HL-60 (cell line): ENCODE measurements at regions not wholly inside any gene's neighbourhood (a gene's known extent, or its start where the extent isn't known, plus 50 kb on each side); places are given as distances from the start of the nearest gene placed in this dataset.

ENCODE experiments used
- DNase-seq, 2 experiments: peaks; one replicate each; pipeline ENCODE4 v3.0.0-alpha.2; 2010 to 2020; ENCODE audit warnings: low read depth in 1 of 2, low spot score in 1 of 2
- H3K27ac ChIP-seq: fragments of 250-450 bp; sonication (Bioruptor Pico); replicated peaks from 2 replicates; pipeline ENCODE4 v1.5.1; 2020; ENCODE audit warnings: mild to moderate bottlenecking, moderate library complexity
- H3K27me3 ChIP-seq: fragments of 250-450 bp; sonication (Bioruptor Pico); 2 replicates; pipeline ENCODE4 v1.5.1; 2021; ENCODE audit warnings: mild to moderate bottlenecking, moderate library complexity; ENCODE audit not compliant: insufficient read depth, poor library complexity, severe bottlenecking
- H3K4me3 ChIP-seq: replicated peaks from 2 replicates; pipeline ENCODE4 v1.5.1; 2011; ENCODE audit warnings: mild to moderate bottlenecking, control low read depth, low read length; ENCODE audit not compliant: insufficient read depth
- CTCF ChIP-seq: IDR thresholded peaks from one replicate; pipeline ENCODE4 v1.5.1; 2011; ENCODE audit warnings: low read length, control low read depth, inconsistent platforms; ENCODE audit not compliant: insufficient read depth
- GABPA ChIP-seq: IDR thresholded peaks from 2 replicates; pipeline ENCODE4 v1.6.1; 2012; ENCODE audit warnings: low read depth
- POLR2AphosphoS5 ChIP-seq: IDR thresholded peaks from 2 replicates; pipeline ENCODE4 v1.6.1; 2012; ENCODE audit warnings: low read depth
- SPI1 ChIP-seq: IDR thresholded peaks from 2 replicates; pipeline ENCODE4 v1.6.1; 2012; ENCODE audit warnings: low read depth, mild to moderate bottlenecking, borderline replicate concordance
- TF ChIP-seq, protein P1 (sequence below): IDR thresholded peaks from 2 replicates; pipeline ENCODE4 v1.6.1; 2012; ENCODE audit warnings: low read depth; ENCODE audit not compliant: insufficient replicate concordance

DNA sequence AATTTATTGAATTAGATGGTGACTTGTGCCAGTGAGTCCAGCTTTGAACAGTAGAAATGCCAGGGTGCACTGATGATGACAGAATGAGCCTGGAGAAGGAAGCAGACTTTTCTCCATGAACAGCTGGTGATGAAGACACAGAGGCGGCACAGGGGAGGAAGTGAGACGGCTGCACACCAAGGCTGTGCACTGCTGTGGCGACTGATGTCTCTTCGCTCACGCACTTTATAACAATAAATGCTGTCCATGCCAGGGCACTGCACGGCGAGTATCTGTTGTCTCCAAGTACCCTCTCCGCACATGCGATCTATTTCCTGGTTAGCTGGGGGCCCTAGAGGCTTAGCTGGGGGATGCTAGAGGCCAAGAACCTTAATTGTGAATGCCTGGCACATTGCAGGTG lies 175.2 kb downstream of the TMEM200C start:
- peaks cover 7% of the 10 kb centered on the region for H3K27me3 ChIP-seq
- H3K27ac ChIP-seq: no peak overlapping the region
- TF ChIP-seq GABPA: no peak
- TF ChIP-seq SPI1: peak; percentile 6; the same call in 1 of the 2 replicates
- TF ChIP-seq CTCF: no peak
- TF ChIP-seq POLR2AphosphoS5: no peak
- TF ChIP-seq, protein P1, sequence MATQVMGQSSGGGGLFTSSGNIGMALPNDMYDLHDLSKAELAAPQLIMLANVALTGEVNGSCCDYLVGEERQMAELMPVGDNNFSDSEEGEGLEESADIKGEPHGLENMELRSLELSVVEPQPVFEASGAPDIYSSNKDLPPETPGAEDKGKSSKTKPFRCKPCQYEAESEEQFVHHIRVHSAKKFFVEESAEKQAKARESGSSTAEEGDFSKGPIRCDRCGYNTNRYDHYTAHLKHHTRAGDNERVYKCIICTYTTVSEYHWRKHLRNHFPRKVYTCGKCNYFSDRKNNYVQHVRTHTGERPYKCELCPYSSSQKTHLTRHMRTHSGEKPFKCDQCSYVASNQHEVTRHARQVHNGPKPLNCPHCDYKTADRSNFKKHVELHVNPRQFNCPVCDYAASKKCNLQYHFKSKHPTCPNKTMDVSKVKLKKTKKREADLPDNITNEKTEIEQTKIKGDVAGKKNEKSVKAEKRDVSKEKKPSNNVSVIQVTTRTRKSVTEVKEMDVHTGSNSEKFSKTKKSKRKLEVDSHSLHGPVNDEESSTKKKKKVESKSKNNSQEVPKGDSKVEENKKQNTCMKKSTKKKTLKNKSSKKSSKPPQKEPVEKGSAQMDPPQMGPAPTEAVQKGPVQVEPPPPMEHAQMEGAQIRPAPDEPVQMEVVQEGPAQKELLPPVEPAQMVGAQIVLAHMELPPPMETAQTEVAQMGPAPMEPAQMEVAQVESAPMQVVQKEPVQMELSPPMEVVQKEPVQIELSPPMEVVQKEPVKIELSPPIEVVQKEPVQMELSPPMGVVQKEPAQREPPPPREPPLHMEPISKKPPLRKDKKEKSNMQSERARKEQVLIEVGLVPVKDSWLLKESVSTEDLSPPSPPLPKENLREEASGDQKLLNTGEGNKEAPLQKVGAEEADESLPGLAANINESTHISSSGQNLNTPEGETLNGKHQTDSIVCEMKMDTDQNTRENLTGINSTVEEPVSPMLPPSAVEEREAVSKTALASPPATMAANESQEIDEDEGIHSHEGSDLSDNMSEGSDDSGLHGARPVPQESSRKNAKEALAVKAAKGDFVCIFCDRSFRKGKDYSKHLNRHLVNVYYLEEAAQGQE: no peak
- DNase-seq: no peak
- H3K4me3 ChIP-seq: no peak overlapping the region

DNA sequence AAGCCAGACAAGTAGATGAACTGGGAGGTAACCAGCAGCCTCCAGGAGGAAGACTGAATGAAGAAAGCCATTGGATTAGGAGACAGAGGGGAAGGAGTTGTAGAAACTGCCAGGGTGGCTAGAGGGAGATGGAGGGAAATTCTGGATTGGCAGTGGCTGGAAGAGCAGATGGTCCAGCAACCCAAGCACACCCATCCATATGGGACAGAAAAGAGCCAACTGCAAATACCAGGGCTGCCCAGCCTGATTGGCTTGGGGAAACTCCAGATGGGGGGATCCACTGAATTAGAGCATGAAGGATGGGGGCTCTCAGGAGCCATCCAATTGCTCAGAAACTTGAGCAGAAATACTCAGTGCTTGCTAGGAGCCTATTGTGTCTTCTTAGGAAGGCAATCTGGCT lies 173.5 kb upstream of the EPB41L3 start:
- DNase-seq: no peak
- Histone ChIP-seq H3K4me3 (no peak overlapping the region), H3K27me3 (peaks cover 14% of the 10 kb centered on the region), H3K27ac (no peak overlapping the region)
- TF ChIP-seq SPI1 (no peak), POLR2AphosphoS5 (no peak), CTCF (no peak), GABPA (no peak)
- TF ChIP-seq, protein P1: no peak

DNA sequence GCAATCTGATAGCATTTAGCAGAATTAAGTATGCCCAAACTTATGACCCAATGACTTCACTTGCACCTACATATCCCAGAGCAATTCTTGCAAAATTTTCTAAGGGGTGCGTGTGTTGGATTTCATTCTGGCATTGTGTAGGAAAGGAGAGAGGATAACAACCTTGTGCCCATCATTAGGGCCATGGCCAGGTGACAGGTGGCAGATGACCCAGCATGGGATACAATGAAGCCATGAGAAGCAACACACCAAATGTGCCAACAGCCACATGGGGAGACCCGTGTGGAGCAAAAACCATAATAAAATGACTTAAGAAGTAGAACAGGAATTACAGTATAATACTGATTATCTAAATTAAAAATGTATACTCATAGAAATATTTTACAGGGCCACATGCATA lies 166.9 kb upstream of the EPB41L3 start:
- DNase-seq: no peak
- TF ChIP-seq CTCF (no peak), GABPA (no peak), POLR2AphosphoS5 (no peak), SPI1 (no peak)
- TF ChIP-seq, protein P1: no peak

More for the DNA sequence above, 166.9 kb upstream of the EPB41L3 start:
- Histone ChIP-seq H3K27me3 (peaks cover 16% of the 10 kb centered on the region), H3K4me3 (no peak overlapping the region), H3K27ac (no peak overlapping the region)
